OCI-LY1 (cell line): ENCODE measurements at regions not wholly inside any gene's neighbourhood (a gene's known extent, or its start where the extent isn't known, plus 50 kb on each side); places are given as distances from the start of the nearest gene placed in this dataset.

Experiments
- H2AFZ ChIP-seq: fragments of 200-600 bp; sonication (generic), shearing (Covaris generic); 2 replicates; pipeline ENCODE4 v1.6.0; 2014; ENCODE audit warnings: antibody characterized with exemption, mild to moderate bottlenecking, low read length
- H3F3A ChIP-seq: fragments of 200-600 bp; sonication (generic), shearing (Covaris generic); 2 replicates; pipeline ENCODE4 v1.6.0; 2014; ENCODE audit warnings: mild to moderate bottlenecking, antibody characterized with exemption, low read length, moderate library complexity; ENCODE audit not compliant: insufficient read depth
- H3K27ac ChIP-seq: fragments of 200-600 bp; sonication (generic); 2 replicates; pipeline ENCODE4 v1.5.1; 2014; ENCODE audit warnings: low read length, mixed run types, mild to moderate bottlenecking, low read depth; ENCODE audit not compliant: poor library complexity, severe bottlenecking
- H3K27me3 ChIP-seq: fragments of 200-600 bp; sonication (generic); 2 replicates; pipeline ENCODE4 v1.6.0; 2014; ENCODE audit warnings: antibody characterized with exemption, mild to moderate bottlenecking, low read length, moderate library complexity; ENCODE audit not compliant: insufficient read depth
- H3K36me3 ChIP-seq: fragments of 200-600 bp; sonication (generic); 2 replicates; pipeline ENCODE4 v1.6.1; 2014; ENCODE audit warnings: mild to moderate bottlenecking, antibody characterized with exemption, low read length, moderate library complexity, mixed read lengths; ENCODE audit not compliant: insufficient read depth
- H3K4me1 ChIP-seq: fragments of 200-600 bp; sonication (generic); 2 replicates; pipeline ENCODE4 v1.5.1; 2014; ENCODE audit warnings: mild to moderate bottlenecking, low read length, moderate library complexity; ENCODE audit not compliant: insufficient read depth, severe bottlenecking
- H3K4me2 ChIP-seq: fragments of 200-600 bp; sonication (generic), shearing (Covaris generic); 2 replicates; pipeline ENCODE4 v1.6.1; 2014; ENCODE audit warnings: low read length
- H3K4me3 ChIP-seq: fragments of 200-600 bp; sonication (generic); 2 replicates; pipeline ENCODE4 v1.5.1; 2014; ENCODE audit warnings: low read length, low read depth, mild to moderate bottlenecking, mixed read lengths; ENCODE audit not compliant: poor library complexity, severe bottlenecking
- H3K79me2 ChIP-seq: fragments of 200-600 bp; shearing (Covaris generic); 2 replicates; pipeline ENCODE4 v1.6.1; 2016; ENCODE audit warnings: mixed run types, low read length, mixed read lengths; ENCODE audit not compliant: insufficient read depth
- H3K9ac ChIP-seq: fragments of 200-600 bp; sonication (generic), shearing (Covaris generic); 2 replicates; pipeline ENCODE4 v1.6.1; 2014; ENCODE audit warnings: mild to moderate bottlenecking, low read length, mixed read lengths
- H3K9me2 ChIP-seq: fragments of 200-600 bp; sonication (generic), shearing (Covaris generic); 2 replicates; pipeline ENCODE4 v1.6.1; 2014; ENCODE audit warnings: low read depth, mild to moderate bottlenecking, low read length, mixed read lengths
- H3K9me3 ChIP-seq: fragments of 200-600 bp; shearing (Covaris generic); 2 replicates; pipeline ENCODE4 v1.6.1; 2014; ENCODE audit warnings: low read length, mixed read lengths
- H4K20me1 ChIP-seq: fragments of 200-600 bp; sonication (generic), shearing (Covaris generic); 2 replicates; pipeline ENCODE4 v1.6.0; 2016; ENCODE audit warnings: mild to moderate bottlenecking, low read length; ENCODE audit not compliant: insufficient read depth
- CTCF ChIP-seq: fragments of 200-600 bp; sonication (generic), shearing (Covaris generic); IDR thresholded peaks from 2 replicates; pipeline ENCODE4 v1.5.1; 2017; ENCODE audit warnings: mild to moderate bottlenecking, antibody characterized with exemption, low read length, moderate library complexity, mixed read lengths
- EZH2 ChIP-seq: fragments of 200-600 bp; sonication (generic), shearing (Covaris generic); IDR thresholded peaks from 2 replicates; pipeline ENCODE4 v1.8.0; 2017; ENCODE audit warnings: borderline replicate concordance, mixed run types, mild to moderate bottlenecking, antibody characterized with exemption, low read length, moderate library complexity, mixed read lengths

GRCh38 chr13:48906200-48906599, 69.5 kb upstream of the FNDC3A start:
- Histone ChIP-seq H3K9me2 (no peaks in the 10 kb centered on the region), H3K9ac (no peak overlapping the region), H3K4me2 (no peak overlapping the region), H3K79me2 (no peaks in the 10 kb centered on the region), H3F3A (no peaks in the 10 kb centered on the region), H3K36me3 (no peaks in the 10 kb centered on the region), H3K27ac (no peak overlapping the region), H2AFZ (no peak overlapping the region), H3K9me3 (no peaks in the 10 kb centered on the region), H3K4me1 (no peaks in the 10 kb centered on the region), H3K4me3 (no peak overlapping the region), H3K27me3 (no peaks in the 10 kb centered on the region), H4K20me1 (no peaks in the 10 kb centered on the region)
- TF ChIP-seq CTCF = no peak
- TF ChIP-seq EZH2 = no peak

GRCh38 chr13:48908381-48909055, 67.2 kb upstream of the FNDC3A start:
- Histone ChIP-seq H3K4me3 (no peak overlapping the region), H3K79me2 (no peaks in the 10 kb centered on the region), H3K27me3 (no peaks in the 10 kb centered on the region), H3K9me3 (no peaks in the 10 kb centered on the region), H3K27ac (no peak overlapping the region), H3F3A (no peaks in the 10 kb centered on the region), H3K9ac (no peak overlapping the region), H3K9me2 (no peaks in the 10 kb centered on the region), H3K4me1 (no peaks in the 10 kb centered on the region), H3K4me2 (no peak overlapping the region), H2AFZ (no peak overlapping the region), H3K36me3 (no peaks in the 10 kb centered on the region), H4K20me1 (no peaks in the 10 kb centered on the region)
- TF ChIP-seq CTCF (no peak), EZH2 (no peak)

- H2AFZ ChIP-seq = no peak overlapping the region
- H3F3A ChIP-seq = no peaks in the 10 kb centered on the region
- no peaks in the 10 kb centered on the region for H4K20me1 ChIP-seq
- no peaks in the 10 kb centered on the region for H3K36me3 ChIP-seq
- no peak overlapping the region for H3K9ac ChIP-seq
- no peaks in the 10 kb centered on the region for H3K9me2 ChIP-seq
- TF ChIP-seq CTCF = no peak
- no peak for TF ChIP-seq EZH2
- no peaks in the 10 kb centered on the region for H3K79me2 ChIP-seq
- H3K4me2 ChIP-seq = no peak overlapping the region
- no peak overlapping the region for H3K27ac ChIP-seq
- H3K4me1 ChIP-seq = no peaks in the 10 kb centered on the region
- H3K9me3 ChIP-seq = no peaks in the 10 kb centered on the region
- H3K4me3 ChIP-seq = no peak overlapping the region
- H3K27me3 ChIP-seq = no peaks in the 10 kb centered on the region
These were observed 66.7 kb upstream of the FNDC3A start for GRCh38 chr13:48909056-48909389.
